ENCODE measurements at regions not wholly inside any gene's neighbourhood (a gene's known extent, or its start where the extent isn't known, plus 50 kb on each side); places are given as distances from the start of the nearest gene placed in this dataset.

DNA sequence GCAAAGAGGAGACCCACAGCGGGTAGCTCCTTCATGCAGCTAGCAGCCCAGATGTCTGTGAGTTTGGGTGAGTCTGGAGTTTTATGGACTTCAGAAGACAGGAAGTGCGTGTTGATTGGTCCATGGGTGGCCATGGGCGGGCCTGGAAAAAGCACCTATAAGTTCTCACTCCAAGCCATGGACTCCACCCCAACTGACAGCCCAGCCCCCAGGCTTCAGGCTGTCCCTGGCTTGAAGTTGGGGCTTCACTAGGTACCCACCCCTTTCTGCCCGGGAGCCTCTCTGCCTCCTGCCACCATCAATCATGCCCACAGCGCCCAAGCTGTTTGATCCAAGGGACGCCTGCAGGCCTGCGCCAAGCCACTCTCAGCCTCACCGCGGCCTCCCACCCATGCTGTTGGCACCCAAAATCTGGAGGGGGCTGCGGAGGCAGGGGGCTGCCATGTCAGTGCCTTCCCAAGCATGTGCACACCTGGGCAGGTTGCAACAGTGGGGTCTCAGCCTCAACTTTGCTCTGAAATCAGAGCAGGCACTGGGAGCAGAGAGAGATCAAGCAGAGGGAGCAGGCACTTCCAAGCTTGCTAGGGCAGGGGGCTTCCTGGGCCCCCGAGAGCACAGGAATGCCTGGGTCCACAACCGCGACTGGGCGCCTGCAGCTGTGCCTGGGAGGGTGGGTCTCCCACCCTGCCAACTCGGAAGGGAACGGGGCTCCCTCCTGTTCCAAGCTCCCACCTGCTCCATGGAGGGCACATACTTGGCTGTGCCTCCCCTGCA, 1503.7 kb downstream of the CDH11 start:
- no peaks in the 10 kb centered on the region for H4K20me1 ChIP-seq (ENCODE audit: control insufficient read depth, insufficient read depth, insufficient read length)
- H4K5ac ChIP-seq (ENCODE audit: insufficient read length, low read depth, low read length), result no peak overlapping the region
- H3K27me3 Mint-ChIP-seq (ENCODE audit: low read depth), result no peaks in the 10 kb centered on the region; the same call in 1 of the 2 replicates
- H3K79me2 ChIP-seq (ENCODE audit: insufficient read depth, low read length), result no peaks in the 10 kb centered on the region
- no peak overlapping the region for H4K8ac ChIP-seq (replicated peaks; ENCODE audit: insufficient read length, low read depth, low read length)
- TF ChIP-seq CTCF (conservative IDR thresholded peaks at IDR 0.05), result no peak
- H3K56ac ChIP-seq (ENCODE audit: insufficient read length, low read depth, low read length), result no peak overlapping the region
- peak overlapping the region in 1 of 3 experiments; percentile 65; a peak in 1 of 7 replicates for H3K27ac Mint-ChIP-seq
- H3K79me1 ChIP-seq (ENCODE audit: insufficient read depth, low read depth, low read length, poor library complexity, severe bottlenecking), result no peaks in the 10 kb centered on the region
- peaks cover 7 to 11% of the 10 kb centered on the region in 2 experiments for H3K4me1 Mint-ChIP-seq
- H3K4me3 Mint-ChIP-seq, result no peak overlapping the region
- H3K27ac ChIP-seq (ENCODE audit: insufficient read length, low read depth, low read length), result no peak overlapping the region
- no peaks in the 10 kb centered on the region for H3K4me1 ChIP-seq (ENCODE audit: insufficient read depth, low read length)
- DNase-seq, result peak; percentile 35
- H3K9me3 Mint-ChIP-seq, result peaks cover 4 to 8% of the 10 kb centered on the region in 2 experiments; a peak in 4 of 5 replicates
- H3K4ac ChIP-seq (ENCODE audit: low read depth, low read length), result no peak overlapping the region
- no peaks in the 10 kb centered on the region for H3K9me3 ChIP-seq (ENCODE audit: control insufficient read depth, low read depth, low read length)
- H2AK5ac ChIP-seq (ENCODE audit: insufficient read length, low read length), result no peak overlapping the region
- no CpG with 5 or more reads among the region's 16 CpGs for whole genome bisulfite sequencing (ENCODE audit: extremely low coverage, insufficient read length, low lambda C conversion rate)
- H3K18ac ChIP-seq (ENCODE audit: insufficient read length, low read depth, low read length), result no peak overlapping the region
- no peaks in the 10 kb centered on the region for H3K27me3 ChIP-seq (ENCODE audit: insufficient read depth, low read length)
- H3K23ac ChIP-seq (ENCODE audit: insufficient read length, low read depth, low read length), result no peak overlapping the region
- no peak overlapping the region for H4K91ac ChIP-seq (ENCODE audit: insufficient read length, low read depth, low read length)
- H3K23me2 ChIP-seq (ENCODE audit: insufficient read length, low read depth, low read length, poor library complexity, severe bottlenecking), result no peaks in the 10 kb centered on the region
- H3K36me3 Mint-ChIP-seq (ENCODE audit: insufficient read depth in 1 of 3, low read depth in 3 of 3), result peaks cover 0 to 11% (median 0%) of the 10 kb centered on the region in 3 experiments; a peak in 3 of 7 replicates
- H2BK12ac ChIP-seq (ENCODE audit: insufficient read length, low read depth, low read length), result no peak overlapping the region
- H2AFZ ChIP-seq (ENCODE audit: low read length), result no peak overlapping the region
- no peak overlapping the region for H3K4me2 ChIP-seq (ENCODE audit: insufficient read depth, insufficient read length, low read length)
- H2BK15ac ChIP-seq (ENCODE audit: low read depth, low read length), result no peak overlapping the region
- no peak overlapping the region for H3K9ac ChIP-seq (ENCODE audit: extremely low read depth, insufficient read length, low read length)
- H3K14ac ChIP-seq (ENCODE audit: insufficient read depth, low read length), result no peak overlapping the region
- no peak overlapping the region for H2BK5ac ChIP-seq (ENCODE audit: insufficient read length, low read length)
- no peak overlapping the region for H3T11ph ChIP-seq (ENCODE audit: low read length)
- no peak overlapping the region for H2BK120ac ChIP-seq (ENCODE audit: low read depth, low read length, poor library complexity, severe bottlenecking)
- no peak overlapping the region for H2BK20ac ChIP-seq (ENCODE audit: low read depth, low read length, poor library complexity, severe bottlenecking)

All from H9 (cell line).